K562 (cell line): ENCODE measurements at regions not wholly inside any gene's neighbourhood (a gene's known extent, or its start where the extent isn't known, plus 50 kb on each side); places are given as distances from the start of the nearest gene placed in this dataset.

Experiments used
- ATAC-seq: fragments of 200-7000 bp; cut with Tn5 transposase; 3 replicates; pipeline ENCODE4 v1.9.1; 2020; ENCODE audit warnings: moderate library complexity
- BruUV-seq: library from RNA; stranded (reverse); fragments of 400-500 nt; replicated peaks from 2 replicates; lab custom pipeline; 2021; lab: Mats Ljungman, UMichigan
- CTCF ChIA-PET: fragments of 300-600 bp; formaldehyde crosslinking; extraction: SDS; loops from one replicate; lab custom pipeline; 2021; ENCODE audit warnings: low intra/inter-chr PET ratio; lab: Yijun Ruan, JAX
- POLR2A ChIA-PET: fragments of 300-600, 350-650 bp; sonication (Branson Sonifier 250); formaldehyde crosslinking; extraction: SDS; loops from one replicate; lab custom pipeline; 2021; ENCODE audit warnings: antibody characterized with exemption, inconsistent platforms; lab: Yijun Ruan, JAX
- DNase-seq, 4 experiments: peaks; one replicate each; pipeline versions ENCODE4 v3.0.0 to v3.0.0-alpha.2; 2011 to 2018; ENCODE audit warnings: low spot score in 3 of 4, mixed read lengths in 3 of 4; ENCODE audit errors: extremely low read depth in 1 of 4
- FAIRE-seq: peaks from 2 replicates; lab custom pipeline; 2011; peaks lifted over from hg19 to GRCh38; lab: Jason Lieb, UNC
- H2AFZ ChIP-seq: 2 replicates; pipeline ENCODE4 v1.6.0; 2011; ENCODE audit warnings: low read depth, low read length, control low read depth, inconsistent platforms
- H3K27ac ChIP-seq: fragments of 200-600 bp; 3 replicates; pipeline ENCODE4 v1.8.0; 2011; ENCODE audit warnings: low read depth, mild to moderate bottlenecking, control low read depth, inconsistent platforms, low read length, moderate library complexity, mixed read lengths; ENCODE audit errors: extremely low read depth
- H3K27me3 ChIP-seq, 2 experiments: fragments of 300-600 bp in 1 of 2; 2 replicates in 1 of 2; 3 replicates in 1 of 2; pipeline versions ENCODE4 v1.6.0 to v1.8.0; 2011; ENCODE audit warnings: inconsistent platforms in 2 of 2, low read length in 2 of 2, mild to moderate bottlenecking in 1 of 2, mixed read lengths in 1 of 2, moderate library complexity in 1 of 2; ENCODE audit not compliant: control insufficient read depth in 2 of 2, insufficient read depth in 2 of 2
- H3K36me3 ChIP-seq: fragments of 300-600 bp; 3 replicates; pipeline ENCODE4 v1.8.0; 2011; ENCODE audit warnings: mild to moderate bottlenecking, low read length, inconsistent platforms; ENCODE audit not compliant: control insufficient read depth, insufficient read depth
- H3K4me1 ChIP-seq, 2 experiments: fragments of 200-600 bp in 1 of 2; replicated peaks in 1 of 2; 2 replicates in 1 of 2; 3 replicates in 1 of 2; pipeline versions ENCODE4 v1.5.1 to v1.8.0; 2011; ENCODE audit warnings: inconsistent platforms in 2 of 2, low read length in 2 of 2, mild to moderate bottlenecking in 1 of 2, mixed read lengths in 1 of 2, moderate library complexity in 1 of 2; ENCODE audit not compliant: control insufficient read depth in 2 of 2, insufficient read depth in 2 of 2
- H3K4me2 ChIP-seq: 2 replicates; pipeline ENCODE4 v1.6.1; 2011; ENCODE audit warnings: low read length, control low read depth, inconsistent platforms, mixed read lengths; ENCODE audit not compliant: insufficient read depth
- H3K4me3 ChIP-seq: fragments of 200-600 bp; sonication (generic), shearing (Covaris generic); 2 replicates; pipeline ENCODE4 v1.5.1; 2016; ENCODE audit warnings: control low read depth, inconsistent platforms
- H3K79me2 ChIP-seq: fragments of 200-600 bp; 3 replicates; pipeline ENCODE4 v1.8.0; 2011; ENCODE audit warnings: low read length, inconsistent platforms; ENCODE audit not compliant: control insufficient read depth, insufficient read depth
- H3K9ac ChIP-seq, 2 experiments: 2 replicates each; pipeline versions ENCODE4 v1.6.0 to v1.6.1; 2011; ENCODE audit warnings: low read depth in 2 of 2, low read length in 2 of 2, control low read depth in 1 of 2, inconsistent platforms in 1 of 2, mild to moderate bottlenecking in 1 of 2, mixed read lengths in 1 of 2; ENCODE audit not compliant: insufficient read depth in 1 of 2
- H3K9me1 ChIP-seq: one replicate; pipeline ENCODE4 v1.6.0; 2011; ENCODE audit warnings: inconsistent platforms, mild to moderate bottlenecking, low read length, moderate library complexity; ENCODE audit not compliant: control insufficient read depth, insufficient read depth
- H3K9me3 ChIP-seq: replicated peaks from 2 replicates; pipeline ENCODE4 v1.5.1; 2011; ENCODE audit warnings: low read depth, low read length, inconsistent platforms; ENCODE audit not compliant: control insufficient read depth, insufficient read depth
- H4K20me1 ChIP-seq: replicated peaks from 2 replicates; pipeline ENCODE4 v1.6.1; 2011; ENCODE audit warnings: low read length, inconsistent platforms, mixed read lengths; ENCODE audit not compliant: control insufficient read depth, insufficient read depth
- CAMTA2 ChIP-seq: fragments of 250-450 bp; sonication (Bioruptor Pico); conservative IDR thresholded peaks from 2 replicates; pipeline ENCODE4 v1.5.1; 2022
- HDAC8 ChIP-seq: fragments of 450-650 bp; IDR thresholded peaks from 2 replicates; pipeline ENCODE4 v1.6.1; 2016; ENCODE audit warnings: mild to moderate bottlenecking, missing genetic modification characterization, moderate library complexity, missing compliant biosample characterization
- HNRNPL ChIP-seq: fragments of 200-400 bp; formaldehyde crosslinking; IDR thresholded peaks from 2 replicates; pipeline ENCODE4 v1.6.1; 2017; ENCODE audit warnings: low read depth, mild to moderate bottlenecking, low read length
- TFAM ChIP-seq: fragments of 250-450 bp; sonication (Bioruptor Pico); conservative IDR thresholded peaks from 2 replicates; pipeline ENCODE4 v1.5.0; 2021; ENCODE audit warnings: mild to moderate bottlenecking, moderate library complexity
- ZC3H11A ChIP-seq: IDR thresholded peaks from 2 replicates; pipeline ENCODE4 v1.6.1; 2012; ENCODE audit warnings: low read depth, low read length, improper control_type of control experiment
- ZNF197 ChIP-seq: fragments of 200-800 bp; sonication (Bioruptor generic); IDR thresholded peaks from 2 replicates; pipeline ENCODE4 v1.6.1; 2016; ENCODE audit warnings: low read depth, missing genetic modification characterization, missing compliant biosample characterization
- ZNF282 ChIP-seq: sonication (generic); formaldehyde crosslinking; IDR thresholded peaks from 2 replicates; pipeline ENCODE4 v1.8.1; 2023; ENCODE audit warnings: missing genetic modification reagents
- WGBS: fragments of 100-300 bp; shearing (Covaris generic); methylation state at CpG from one replicate; pipeline ENCODE4 v1.1.6; 2016; ENCODE audit warnings: low coverage, mixed read lengths; ENCODE audit not compliant: insufficient coverage; ENCODE audit errors: missing lambda C conversion rate; 5-methylcytosine and 5-hydroxymethylcytosine counted together
- in situ Hi-C: fragments of 300-500 bp; cut with MboI; formaldehyde crosslinking; loops from 4 replicates; pipeline ENCODE4 v1.15.0; 2018; ENCODE audit warnings: inconsistent platforms, mixed read lengths
- intact Hi-C: fragments of 100-400 bp; cut with micrococcal nuclease; formaldehyde crosslinking; loops from 2 replicates; pipeline ENCODE4 v1.14.2; 2022
- TF ChIP-seq, protein P1 (sequence below): fragments of 250-450 bp; sonication (Bioruptor Pico); IDR thresholded peaks from 2 replicates; pipeline ENCODE4 v1.5.0; 2022; ENCODE audit warnings: mild to moderate bottlenecking

DNA sequence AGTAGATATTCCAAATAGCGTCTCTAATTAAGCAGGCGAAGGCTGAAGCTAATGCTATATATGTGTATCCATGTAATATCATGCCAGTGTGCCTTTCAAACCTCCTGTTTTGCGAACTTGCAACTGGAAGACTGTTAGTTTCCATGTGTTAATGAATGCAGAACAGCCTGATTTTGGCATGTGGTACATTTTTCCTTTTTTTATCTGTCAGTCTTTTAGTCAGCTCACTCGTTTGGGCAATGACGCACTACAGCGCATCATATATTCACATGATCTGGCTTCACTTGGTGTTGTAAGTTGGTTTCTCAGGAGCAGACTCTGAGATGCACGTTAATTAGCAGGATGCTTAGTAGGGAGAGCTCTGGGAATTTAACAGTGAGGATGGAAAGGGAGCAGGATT is 210.4 kb upstream of the CA10 start:
- Histone ChIP-seq H3K27ac (no peak overlapping the region), H2AFZ (no peak overlapping the region), H3K4me2 (no peak overlapping the region), H3K4me3 (no peak overlapping the region), H3K9me1 (no peaks in the 10 kb centered on the region), H3K36me3 (no peaks in the 10 kb centered on the region), H3K27me3 (no peaks in the 10 kb centered on the region), H4K20me1 (no peaks in the 10 kb centered on the region), H3K4me1 (no peaks in the 10 kb centered on the region), H3K9me3 (no peaks in the 10 kb centered on the region), H3K9ac (no peak overlapping the region)
- no TSS peak for BruUV-seq
- FAIRE-seq: no peak
- WGBS: 0% methylated on average over 7 of the region's 7 CpGs
- no peak for ATAC-seq
- no peak for DNase-seq
- POLR2A ChIA-PET: no interaction called here
- intact Hi-C loops: no loop called here
- in situ Hi-C loops: no loop called here
- CTCF ChIA-PET: no interaction called here
- TF ChIP-seq HDAC8 (no peak), TFAM (no peak), ZC3H11A (no peak), ZNF197 (CRISPR knock-in tag) (no peak), ZNF282 (CRISPR knock-in tag) (no peak), CAMTA2 (no peak), HNRNPL (no peak)
- TF ChIP-seq, protein P1, sequence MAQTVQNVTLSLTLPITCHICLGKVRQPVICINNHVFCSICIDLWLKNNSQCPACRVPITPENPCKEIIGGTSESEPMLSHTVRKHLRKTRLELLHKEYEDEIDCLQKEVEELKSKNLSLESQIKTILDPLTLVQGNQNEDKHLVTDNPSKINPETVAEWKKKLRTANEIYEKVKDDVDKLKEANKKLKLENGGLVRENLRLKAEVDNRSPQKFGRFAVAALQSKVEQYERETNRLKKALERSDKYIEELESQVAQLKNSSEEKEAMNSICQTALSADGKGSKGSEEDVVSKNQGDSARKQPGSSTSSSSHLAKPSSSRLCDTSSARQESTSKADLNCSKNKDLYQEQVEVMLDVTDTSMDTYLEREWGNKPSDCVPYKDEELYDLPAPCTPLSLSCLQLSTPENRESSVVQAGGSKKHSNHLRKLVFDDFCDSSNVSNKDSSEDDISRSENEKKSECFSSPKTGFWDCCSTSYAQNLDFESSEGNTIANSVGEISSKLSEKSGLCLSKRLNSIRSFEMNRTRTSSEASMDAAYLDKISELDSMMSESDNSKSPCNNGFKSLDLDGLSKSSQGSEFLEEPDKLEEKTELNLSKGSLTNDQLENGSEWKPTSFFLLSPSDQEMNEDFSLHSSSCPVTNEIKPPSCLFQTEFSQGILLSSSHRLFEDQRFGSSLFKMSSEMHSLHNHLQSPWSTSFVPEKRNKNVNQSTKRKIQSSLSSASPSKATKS: no peak
- TF ChIP-seq, all 486 proteins: peak for 0
- no peaks in the 10 kb centered on the region for H3K79me2 ChIP-seq
